Ovary (tissue), 7 donors: ENCODE measurements at regions not wholly inside any gene's neighbourhood (a gene's known extent, or its start where the extent isn't known, plus 50 kb on each side); places are given as distances from the start of the nearest gene placed in this dataset.

Experiments used
- DNase-seq, 5 donors: peaks; one replicate each; pipeline ENCODE4 v3.0.0-alpha.2; 2019 to 2020
- H3K27ac ChIP-seq, 2 donors: fragments of 200-600 bp; one replicate each; pipeline versions ENCODE4 v1.5.1 to v1.8.0; 2019 to 2022
- H3K27me3 ChIP-seq: fragments of 200-600 bp; one replicate; pipeline ENCODE4 v1.8.0; 2022
- H3K36me3 ChIP-seq: fragments of 200-600 bp; sonication (generic); one replicate; pipeline ENCODE4 v1.5.1; 2019
- H3K4me1 ChIP-seq: one replicate; pipeline ENCODE4 v1.8.1; 2013; ENCODE audit warnings: mild to moderate bottlenecking, moderate library complexity; ENCODE audit not compliant: insufficient read depth
- H3K4me3 ChIP-seq: fragments of 200-600 bp; sonication (generic); one replicate; pipeline ENCODE4 v1.5.1; 2017
- H3K9me3 ChIP-seq, 2 donors: fragments of 200-600 bp in 1 of 2; sonication (generic) in 1 of 2; one replicate each; pipeline versions ENCODE4 v1.5.1 to v1.8.1; 2013 to 2019; ENCODE audit warnings: mild to moderate bottlenecking in 1 of 2, moderate library complexity in 1 of 2
- CTCF ChIP-seq, 3 donors: fragments of 450-650 bp in 2 of 3; fragments of 200-600 bp in 1 of 3; IDR thresholded peaks; one replicate each; pipeline versions ENCODE4 v1.5.1 to v1.8.0; 2016 to 2022; ENCODE audit warnings: antibody characterized with exemption in 3 of 3, mild to moderate bottlenecking in 1 of 3
- EP300 ChIP-seq: sonication (generic); formaldehyde crosslinking; IDR thresholded peaks from one replicate; pipeline ENCODE4 v1.6.1; 2017; ENCODE audit warnings: antibody characterized with exemption
- POLR2A ChIP-seq: fragments of 450-650 bp; IDR thresholded peaks from one replicate; pipeline ENCODE4 v1.6.1; 2017; ENCODE audit warnings: antibody characterized with exemption, mild to moderate bottlenecking, moderate library complexity
- WGBS, 3 donors: extraction: QIAGEN DNeasy Blood & Tissue Kit in 1 of 3; methylation state at CpG; one replicate each; pipeline versions ENCODE4 v1.1.5 to v1.1.7; 2013 to 2017; 5-methylcytosine and 5-hydroxymethylcytosine counted together
- intact Hi-C, 4 donors: fragments of 100-400 bp; cut with DNase I; formaldehyde crosslinking; loops; one replicate each; pipeline versions ENCODE4 v1.11.0 to v1.15.1; 2022 to 2023
- donor health status: DM: no; HTN: no; CAD: no; lungs with moderate emphysema.
- donor health status: DM: no; HTN: no; CAD: no.
- donor health status: Bipolar disorder and iron deficiency.
- donor health status: DM: no; HTN: no; CAD: no.
- donor health status: DM: yes; HTN: yes; CAD: no.

GRCh38 chr22:45096256-45096907 lies 67.3 kb upstream of the NUP50 start:
- peak; percentile 20 to 54 (median 39) for TF ChIP-seq CTCF (IDR thresholded peaks at IDR 0.05)
- no peak for TF ChIP-seq POLR2A
- no peaks in the 10 kb centered on the region for H3K4me1 ChIP-seq
- intact Hi-C loops = loop anchor here in 2 of 4 donors (2.0 to 10.0 kb wide), 5 partner anchors 92 to 338 kb away; no protein-coding TSS in a partner anchor
- peak; percentile 23 to 56 (median 47) for DNase-seq
- H3K9me3 ChIP-seq = no peaks in the 10 kb centered on the region
- no peaks in the 10 kb centered on the region for H3K27me3 ChIP-seq
- H3K36me3 ChIP-seq = no peaks in the 10 kb centered on the region
- H3K27ac ChIP-seq = no peak overlapping the region
- H3K4me3 ChIP-seq = no peak overlapping the region
- WGBS, 3 donors = 16 to 26% (median 17%) methylated on average over 7 of the region's 7 CpGs

GRCh38 chr22:45097061-45097460 lies 66.7 kb upstream of the NUP50 start:
- TF ChIP-seq CTCF (IDR thresholded peaks at IDR 0.05) (no peak), POLR2A (no peak), EP300 (no peak)
- Histone ChIP-seq H3K27me3 (no peaks in the 10 kb centered on the region), H3K9me3 (no peaks in the 10 kb centered on the region), H3K36me3 (no peaks in the 10 kb centered on the region), H3K4me1 (no peaks in the 10 kb centered on the region), H3K27ac (no peak overlapping the region), H3K4me3 (no peak overlapping the region)
- WGBS, 3 donors = 66 to 84% (median 76%) methylated on average over 3 of the region's 3 CpGs
- intact Hi-C loops = loop anchor here in 2 of 4 donors (2.0 to 10.0 kb wide), 5 partner anchors 92 to 338 kb away; no protein-coding TSS in a partner anchor
- DNase-seq = no peak

- no peak for DNase-seq
- TF ChIP-seq CTCF (IDR thresholded peaks at IDR 0.05) (no peak), POLR2A (no peak), EP300 (no peak)
- 90 to 94% (median 93%) methylated on average over 8 of the region's 8 CpGs for WGBS, 3 donors
Measured at GRCh38 chr22:45098056-45098455, 65.7 kb upstream of the NUP50 start.

GRCh38 chr22:45099961-45100360 lies 63.8 kb upstream of the NUP50 start:
- Histone ChIP-seq H3K27ac (no peak overlapping the region), H3K27me3 (no peaks in the 10 kb centered on the region), H3K4me1 (no peaks in the 10 kb centered on the region), H3K36me3 (no peaks in the 10 kb centered on the region), H3K9me3 (no peaks in the 10 kb centered on the region), H3K4me3 (no peak overlapping the region)
- 69 to 76% (median 71%) methylated on average over 9 of the region's 9 CpGs for WGBS, 3 donors
- intact Hi-C loops = loop anchor here in 2 of 4 donors (5.0 to 10.0 kb wide), 5 partner anchors 95 to 335 kb away; no protein-coding TSS in a partner anchor
- no peak for DNase-seq
- TF ChIP-seq POLR2A (no peak), CTCF (IDR thresholded peaks at IDR 0.05) (no peak), EP300 (no peak)

More at GRCh38 chr22:45098056-45098455, 65.7 kb upstream of the NUP50 start:
- H3K27me3 ChIP-seq = no peaks in the 10 kb centered on the region
- H3K9me3 ChIP-seq = no peaks in the 10 kb centered on the region
- intact Hi-C loops = loop anchor here in 2 of 4 donors (5.0 to 10.0 kb wide), 4 partner anchors 93 to 337 kb away; no protein-coding TSS in a partner anchor
- no peak overlapping the region for H3K4me3 ChIP-seq
- no peaks in the 10 kb centered on the region for H3K4me1 ChIP-seq
- H3K27ac ChIP-seq = no peak overlapping the region
- no peaks in the 10 kb centered on the region for H3K36me3 ChIP-seq
